Glutamatergic neuron (in vitro differentiated cells): ENCODE measurements at regions not wholly inside any gene's neighbourhood (a gene's known extent, or its start where the extent isn't known, plus 50 kb on each side); places are given as distances from the start of the nearest gene placed in this dataset.

Experiments used
- DNase-seq: peaks from one replicate; pipeline ENCODE4 v3.0.0; 2022
- H3K27ac Mint-ChIP-seq: one replicate; pipeline ENCODE4 v1.8.0; 2020; ENCODE audit warnings: mild to moderate bottlenecking, mixed read lengths, inconsistent platforms; ENCODE audit not compliant: unreplicated experiment
- H3K27me3 Mint-ChIP-seq: one replicate; pipeline ENCODE4 v1.8.0; 2020; ENCODE audit warnings: mild to moderate bottlenecking, moderate library complexity, mixed read lengths, inconsistent platforms; ENCODE audit not compliant: unreplicated experiment
- H3K36me3 Mint-ChIP-seq: one replicate; pipeline ENCODE4 v1.8.0; 2020; ENCODE audit warnings: mild to moderate bottlenecking, mixed read lengths, inconsistent platforms; ENCODE audit not compliant: unreplicated experiment
- H3K4me1 Mint-ChIP-seq: one replicate; pipeline ENCODE4 v1.8.0; 2020; ENCODE audit warnings: mild to moderate bottlenecking, low read depth, mixed read lengths, inconsistent platforms; ENCODE audit not compliant: unreplicated experiment
- H3K4me3 Mint-ChIP-seq: one replicate; pipeline ENCODE4 v1.8.0; 2020; ENCODE audit warnings: mild to moderate bottlenecking, mixed read lengths, inconsistent platforms; ENCODE audit not compliant: unreplicated experiment
- H3K9me3 Mint-ChIP-seq: one replicate; pipeline ENCODE4 v1.8.0; 2020; ENCODE audit warnings: mild to moderate bottlenecking, moderate library complexity, mixed read lengths, inconsistent platforms; ENCODE audit not compliant: unreplicated experiment
- CTCF ChIP-seq: fragments of 200-600 bp; sonication (generic); IDR thresholded peaks from one replicate; pipeline ENCODE4 v1.5.0; 2021; ENCODE audit not compliant: partially characterized antibody, unreplicated experiment

GRCh38 chr2:203798296-203799087, 69.1 kb upstream of the CTLA4 start:
- no peak for DNase-seq
- peaks cover 16% of the 10 kb centered on the region for H3K36me3 Mint-ChIP-seq
- no peaks in the 10 kb centered on the region for H3K27me3 Mint-ChIP-seq
- H3K4me1 Mint-ChIP-seq = no peaks in the 10 kb centered on the region
- H3K9me3 Mint-ChIP-seq = peaks cover 2% of the 10 kb centered on the region
- no peak overlapping the region for H3K27ac Mint-ChIP-seq
- TF ChIP-seq CTCF = no peak
- no peak overlapping the region for H3K4me3 Mint-ChIP-seq

- no peak for DNase-seq
- Mint-ChIP-seq H3K9me3 (peaks cover 2% of the 10 kb centered on the region), H3K27me3 (no peaks in the 10 kb centered on the region), H3K27ac (no peak overlapping the region), H3K4me3 (no peak overlapping the region), H3K36me3 (peaks cover 16% of the 10 kb centered on the region), H3K4me1 (no peaks in the 10 kb centered on the region)
- TF ChIP-seq CTCF = no peak
These were observed 67.7 kb upstream of the CTLA4 start for GRCh38 chr2:203799908-203800307.

GRCh38 chr2:203800783-203801182, 66.8 kb upstream of the CTLA4 start:
- H3K27ac Mint-ChIP-seq = no peak overlapping the region
- peaks cover 16% of the 10 kb centered on the region for H3K36me3 Mint-ChIP-seq
- TF ChIP-seq CTCF = no peak
- DNase-seq = no peak
- no peaks in the 10 kb centered on the region for H3K4me1 Mint-ChIP-seq
- H3K9me3 Mint-ChIP-seq = peaks cover 2% of the 10 kb centered on the region
- no peaks in the 10 kb centered on the region for H3K27me3 Mint-ChIP-seq
- no peak overlapping the region for H3K4me3 Mint-ChIP-seq

- DNase-seq = no peak
- Mint-ChIP-seq H3K27ac (no peak overlapping the region), H3K9me3 (peaks cover 2% of the 10 kb centered on the region), H3K27me3 (no peaks in the 10 kb centered on the region), H3K4me1 (no peaks in the 10 kb centered on the region), H3K4me3 (no peak overlapping the region), H3K36me3 (peaks cover 16% of the 10 kb centered on the region)
- TF ChIP-seq CTCF = no peak
These were observed 65.1 kb upstream of the CTLA4 start for GRCh38 chr2:203802342-203803052.

GRCh38 chr2:203803053-203803429, 64.5 kb upstream of the CTLA4 start:
- no peak overlapping the region for H3K27ac Mint-ChIP-seq
- H3K27me3 Mint-ChIP-seq = no peaks in the 10 kb centered on the region
- H3K36me3 Mint-ChIP-seq = peaks cover 16% of the 10 kb centered on the region
- no peak overlapping the region for H3K4me3 Mint-ChIP-seq
- no peak for DNase-seq
- peaks cover 2% of the 10 kb centered on the region for H3K9me3 Mint-ChIP-seq
- no peaks in the 10 kb centered on the region for H3K4me1 Mint-ChIP-seq
- TF ChIP-seq CTCF = no peak
